ENCODE measurements at regions not wholly inside any gene's neighbourhood (a gene's known extent, or its start where the extent isn't known, plus 50 kb on each side); places are given as distances from the start of the nearest gene placed in this dataset.

DNA sequence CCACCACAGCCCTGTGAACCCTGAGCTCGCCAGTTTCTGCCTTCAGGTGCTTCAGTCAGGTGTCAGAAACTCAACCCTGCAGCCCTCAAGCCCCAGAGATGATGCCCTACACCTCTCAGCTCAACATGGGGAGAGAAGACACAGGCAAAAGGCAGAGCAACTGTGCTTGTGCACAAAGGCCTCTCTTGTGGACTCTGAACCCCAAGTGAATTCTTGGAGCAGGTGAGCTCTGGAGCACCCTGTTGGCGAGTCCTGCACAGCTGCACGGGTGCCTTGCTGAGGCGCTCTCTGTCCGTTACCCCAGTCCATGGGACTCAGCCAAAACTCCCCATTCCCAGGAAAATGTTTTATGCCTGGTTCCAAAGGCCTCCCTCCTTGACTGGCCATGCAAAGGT lies 197.0 kb downstream of the KLF13 start:
- WGBS, 2 donors = 89 to 94% methylated on average over 5 of the region's 5 CpGs
- Histone ChIP-seq H3K27ac (no peak overlapping the region), H3K4me3 (no peak overlapping the region), H3K9me3 (no peaks in the 10 kb centered on the region), H3K27me3 (no peaks in the 10 kb centered on the region), H3K4me1 (no peaks in the 10 kb centered on the region), H3K36me3 (peaks cover 0 to 24% (median 0%) of the 10 kb centered on the region in 3 donors)
- no peak for DNase-seq (ENCODE audit: low spot score in 2 of 2)
- TF ChIP-seq POLR2A (IDR thresholded peaks at IDR 0.05) (no peak), EP300 (IDR thresholded peaks at IDR 0.05) (no peak)
- TF ChIP-seq, protein P1, sequence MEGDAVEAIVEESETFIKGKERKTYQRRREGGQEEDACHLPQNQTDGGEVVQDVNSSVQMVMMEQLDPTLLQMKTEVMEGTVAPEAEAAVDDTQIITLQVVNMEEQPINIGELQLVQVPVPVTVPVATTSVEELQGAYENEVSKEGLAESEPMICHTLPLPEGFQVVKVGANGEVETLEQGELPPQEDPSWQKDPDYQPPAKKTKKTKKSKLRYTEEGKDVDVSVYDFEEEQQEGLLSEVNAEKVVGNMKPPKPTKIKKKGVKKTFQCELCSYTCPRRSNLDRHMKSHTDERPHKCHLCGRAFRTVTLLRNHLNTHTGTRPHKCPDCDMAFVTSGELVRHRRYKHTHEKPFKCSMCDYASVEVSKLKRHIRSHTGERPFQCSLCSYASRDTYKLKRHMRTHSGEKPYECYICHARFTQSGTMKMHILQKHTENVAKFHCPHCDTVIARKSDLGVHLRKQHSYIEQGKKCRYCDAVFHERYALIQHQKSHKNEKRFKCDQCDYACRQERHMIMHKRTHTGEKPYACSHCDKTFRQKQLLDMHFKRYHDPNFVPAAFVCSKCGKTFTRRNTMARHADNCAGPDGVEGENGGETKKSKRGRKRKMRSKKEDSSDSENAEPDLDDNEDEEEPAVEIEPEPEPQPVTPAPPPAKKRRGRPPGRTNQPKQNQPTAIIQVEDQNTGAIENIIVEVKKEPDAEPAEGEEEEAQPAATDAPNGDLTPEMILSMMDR (IDR thresholded peaks at IDR 0.05) = no peak

- Histone ChIP-seq H3K27me3 (no peaks in the 10 kb centered on the region), H3K27ac (no peak overlapping the region), H3K4me1 (no peaks in the 10 kb centered on the region), H3K36me3 (peaks cover 0 to 31% (median 0%) of the 10 kb centered on the region in 3 donors), H3K9me3 (no peaks in the 10 kb centered on the region), H3K4me3 (no peak overlapping the region)
- WGBS, 2 donors = 92 to 93% methylated on average over 5 to 8 of the region's 8 CpGs
- DNase-seq (ENCODE audit: low spot score in 2 of 2) = no peak
- TF ChIP-seq POLR2A (IDR thresholded peaks at IDR 0.05) = no peak
- no peak for TF ChIP-seq EP300 (IDR thresholded peaks at IDR 0.05)
- TF ChIP-seq, protein P1 (IDR thresholded peaks at IDR 0.05) = no peak
These were observed 198.6 kb downstream of the KLF13 start for GRCh38 chr15:31525185-31525695.

GRCh38 chr15:31525988-31526665 lies 199.5 kb downstream of the KLF13 start:
- TF ChIP-seq, protein P1 (IDR thresholded peaks at IDR 0.05) = no peak
- no peak for TF ChIP-seq EP300 (IDR thresholded peaks at IDR 0.05)
- no peak for TF ChIP-seq POLR2A (IDR thresholded peaks at IDR 0.05)
- Histone ChIP-seq H3K27me3 (no peaks in the 10 kb centered on the region), H3K4me3 (no peak overlapping the region), H3K27ac (no peak overlapping the region), H3K36me3 (peaks cover 0 to 35% (median 0%) of the 10 kb centered on the region in 3 donors), H3K9me3 (no peaks in the 10 kb centered on the region), H3K4me1 (no peaks in the 10 kb centered on the region)
- WGBS, 2 donors = 94 to 96% methylated on average over 12 to 18 of the region's 18 CpGs
- no peak for DNase-seq (ENCODE audit: low spot score in 2 of 2)

DNA sequence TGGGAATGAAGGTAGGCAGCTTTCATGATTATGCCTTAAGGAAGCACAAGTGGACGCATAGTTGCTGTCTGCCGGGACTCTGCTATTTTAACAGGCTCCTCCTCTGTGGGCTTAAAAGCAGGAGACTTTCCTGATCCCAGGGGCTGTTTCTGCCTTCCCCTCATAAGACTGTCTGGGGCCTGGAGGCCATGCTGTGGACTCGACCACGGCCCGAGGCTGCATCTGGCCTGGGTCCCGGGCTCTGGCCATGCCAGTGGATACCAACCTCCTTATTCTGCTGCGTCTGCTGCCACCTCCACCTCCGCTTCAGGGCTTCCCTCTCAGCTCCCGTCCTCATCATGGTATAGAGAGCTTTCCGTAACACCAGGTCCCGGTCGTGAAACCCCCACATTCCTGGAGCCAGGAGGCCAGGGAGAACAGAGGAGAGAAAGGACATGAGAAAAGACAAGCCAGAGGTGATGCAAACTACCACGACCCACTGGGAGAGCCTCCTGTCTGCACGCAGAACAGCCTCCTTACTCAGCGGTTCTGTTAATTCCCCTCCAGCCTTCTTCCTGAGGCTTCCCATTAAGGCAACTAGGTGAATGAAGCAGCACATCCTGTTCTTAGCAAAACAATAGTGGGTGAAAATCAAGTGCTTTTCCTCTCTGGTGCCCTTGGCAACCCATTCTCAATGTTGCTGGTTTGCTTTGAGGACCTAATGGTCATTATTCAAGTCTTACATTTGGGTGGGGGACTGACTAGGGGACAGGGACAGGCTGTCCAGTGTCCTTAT lies 200.5 kb downstream of the KLF13 start:
- Histone ChIP-seq H3K27ac (no peak overlapping the region), H3K9me3 (no peaks in the 10 kb centered on the region), H3K4me1 (no peaks in the 10 kb centered on the region), H3K36me3 (peaks cover 0 to 35% (median 0%) of the 10 kb centered on the region in 3 donors), H3K4me3 (no peak overlapping the region), H3K27me3 (no peaks in the 10 kb centered on the region)
- no peak for DNase-seq (ENCODE audit: low spot score in 2 of 2)
- WGBS, 2 donors = 81 to 82% methylated on average over 15 of the region's 15 CpGs
- TF ChIP-seq, protein P1 (IDR thresholded peaks at IDR 0.05) = no peak
- no peak for TF ChIP-seq POLR2A (IDR thresholded peaks at IDR 0.05)
- TF ChIP-seq EP300 (IDR thresholded peaks at IDR 0.05) = no peak

DNA sequence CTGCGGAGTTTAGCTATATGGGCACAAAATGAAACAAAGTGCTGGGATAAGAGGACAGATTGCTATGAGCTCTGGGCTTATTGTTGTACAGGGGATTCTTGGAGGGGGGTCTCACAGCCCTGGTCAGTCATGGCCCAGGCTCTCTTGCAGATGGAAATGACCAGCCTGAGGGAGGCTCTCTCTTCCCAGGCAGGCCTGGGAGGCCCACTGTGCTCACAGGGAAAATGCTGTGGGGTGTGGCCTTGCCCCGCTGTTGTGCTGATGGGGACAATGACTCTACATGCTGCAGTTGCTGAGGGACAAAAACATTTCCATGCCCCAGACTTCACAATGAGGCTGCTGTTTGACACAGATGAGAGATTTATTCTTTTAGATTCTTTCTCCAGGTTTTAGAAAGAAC lies 202.2 kb downstream of the KLF13 start:
- no peaks in the 10 kb centered on the region for H3K4me1 ChIP-seq
- TF ChIP-seq EP300 (IDR thresholded peaks at IDR 0.05) (no peak), POLR2A (IDR thresholded peaks at IDR 0.05) (no peak)
- no peak for DNase-seq (ENCODE audit: low spot score in 2 of 2)
- H3K36me3 ChIP-seq = peaks cover 0 to 35% (median 0%) of the 10 kb centered on the region in 3 donors
- H3K4me3 ChIP-seq = no peak overlapping the region
- no peak overlapping the region for H3K27ac ChIP-seq
- no peaks in the 10 kb centered on the region for H3K9me3 ChIP-seq
- H3K27me3 ChIP-seq = no peaks in the 10 kb centered on the region
- 64 to 76% methylated on average over 2 of the region's 2 CpGs for WGBS, 2 donors
